H1 (cell line): ENCODE measurements at regions not wholly inside any gene's neighbourhood (a gene's known extent, or its start where the extent isn't known, plus 50 kb on each side); places are given as distances from the start of the nearest gene placed in this dataset.

Experiments
- CTCF ChIA-PET: fragments of 300-600 bp; sonication (Branson Sonifier 250); formaldehyde crosslinking; loops from one replicate; lab custom pipeline; 2021; ENCODE audit not compliant: partially characterized antibody; lab: Charles Lee
- POLR2A ChIA-PET: fragments of 300-600 bp; sonication (Branson Sonifier 250); formaldehyde crosslinking; loops from one replicate; lab custom pipeline; 2021; ENCODE audit warnings: inconsistent platforms; ENCODE audit not compliant: partially characterized antibody; lab: Charles Lee
- DNase-seq, 2 experiments: peaks; one replicate each; pipeline versions ENCODE4 v3.0.0 to v3.0.0-alpha.2; 2010 to 2022; ENCODE audit warnings: low spot score in 2 of 2, low read depth in 1 of 2, mixed read lengths in 1 of 2
- FAIRE-seq: peaks from 2 replicates; lab custom pipeline; 2011; peaks lifted over from hg19 to GRCh38; lab: Jason Lieb, UNC
- H2AFZ ChIP-seq: 2 replicates; pipeline ENCODE4 v1.8.1; 2012; ENCODE audit warnings: low read length, inconsistent platforms
- H2AK5ac ChIP-seq: 2 replicates; pipeline ENCODE4 v1.6.1; 2013; ENCODE audit warnings: low read depth, low read length
- H2BK120ac ChIP-seq: replicated peaks from 2 replicates; pipeline ENCODE3; 2013; ENCODE audit warnings: low read depth, low read length, inconsistent platforms
- H2BK12ac ChIP-seq: 2 replicates; pipeline ENCODE4 v1.6.1; 2013; ENCODE audit warnings: low read depth, low read length
- H2BK15ac ChIP-seq: 2 replicates; pipeline ENCODE4 v1.6.1; 2013; ENCODE audit warnings: low read length
- H2BK20ac ChIP-seq: 2 replicates; pipeline ENCODE4 v1.6.1; 2013; ENCODE audit warnings: low read length
- H2BK5ac ChIP-seq: 2 replicates; pipeline ENCODE4 v1.6.1; 2013; ENCODE audit warnings: low read depth, low read length
- H3K14ac ChIP-seq: 2 replicates; pipeline ENCODE4 v1.6.1; 2013; ENCODE audit warnings: inconsistent platforms; ENCODE audit not compliant: insufficient read length
- H3K18ac ChIP-seq: 2 replicates; pipeline ENCODE4 v1.6.1; 2013; ENCODE audit warnings: low read length; ENCODE audit errors: extremely low read depth
- H3K23ac ChIP-seq: 2 replicates; pipeline ENCODE4 v1.6.1; 2013; ENCODE audit warnings: inconsistent platforms; ENCODE audit not compliant: insufficient read length
- H3K23me2 ChIP-seq: 2 replicates; pipeline ENCODE4 v1.6.1; 2013; ENCODE audit warnings: low read depth, low read length
- H3K27ac ChIP-seq: 2 replicates; pipeline ENCODE4 v1.6.1; 2011; ENCODE audit warnings: low read depth, low read length, inconsistent platforms
- H3K27me3 ChIP-seq, 4 experiments: replicated peaks in 1 of 4; 1 replicate in 1 of 4; 2 replicates in 3 of 4; pipeline versions ENCODE4 v1.6.1 to v1.8.1; 2011 to 2013; ENCODE audit warnings: low read length in 3 of 4, mild to moderate bottlenecking in 3 of 4, inconsistent platforms in 2 of 4, mixed read lengths in 2 of 4, moderate library complexity in 1 of 4; ENCODE audit not compliant: control insufficient read depth in 3 of 4, insufficient read depth in 3 of 4; ENCODE audit errors: extremely low read depth in 1 of 4
- H3K36me3 ChIP-seq, 4 experiments: 2 replicates each; pipeline versions ENCODE4 v1.6.1 to v1.8.1; 2011 to 2013; ENCODE audit warnings: mild to moderate bottlenecking in 4 of 4, low read length in 3 of 4, moderate library complexity in 2 of 4, control low read depth in 1 of 4, inconsistent platforms in 1 of 4; ENCODE audit not compliant: insufficient read depth in 4 of 4, control insufficient read depth in 2 of 4
- H3K4ac ChIP-seq: replicated peaks from 2 replicates; pipeline ENCODE3; 2013; ENCODE audit warnings: low read length, low read depth, mixed read lengths, inconsistent platforms; ENCODE audit not compliant: insufficient read length
- H3K4me1 ChIP-seq, 4 experiments: replicated peaks in 1 of 4; 1 replicate in 1 of 4; 2 replicates in 3 of 4; pipeline versions ENCODE4 v1.6.1 to v1.8.1; 2011 to 2013; ENCODE audit warnings: low read length in 3 of 4, inconsistent platforms in 2 of 4, mixed read lengths in 1 of 4; ENCODE audit not compliant: insufficient read depth in 4 of 4, control insufficient read depth in 3 of 4
- H3K4me2 ChIP-seq, 2 experiments: 2 replicates each; pipeline versions ENCODE4 v1.6.1 to v1.8.1; 2011 to 2013; ENCODE audit warnings: low read depth in 2 of 2, low read length in 2 of 2, control low read depth in 1 of 2, inconsistent platforms in 1 of 2, mild to moderate bottlenecking in 1 of 2; ENCODE audit not compliant: insufficient read depth in 1 of 2
- H3K4me3 ChIP-seq, 4 experiments: fragments of 200-600, 300-600 bp in 1 of 4; sonication (generic), shearing (Covaris generic), sonication (Bioruptor Twin) in 1 of 4; 2 replicates each; pipeline versions ENCODE4 v1.5.1 to v1.8.1; 2011 to 2016; ENCODE audit warnings: low read length in 4 of 4, low read depth in 3 of 4, control low read depth in 2 of 4, inconsistent platforms in 2 of 4, mild to moderate bottlenecking in 2 of 4, mixed read lengths in 1 of 4, moderate library complexity in 1 of 4; ENCODE audit not compliant: insufficient read depth in 2 of 4; ENCODE audit errors: extremely low read depth in 1 of 4
- H3K56ac ChIP-seq: replicated peaks from 2 replicates; pipeline ENCODE3; 2013; ENCODE audit warnings: low read depth, mild to moderate bottlenecking, mixed read lengths, low read length, inconsistent platforms; ENCODE audit not compliant: insufficient read length
- H3K79me1 ChIP-seq: 2 replicates; pipeline ENCODE4 v1.6.1; 2013; ENCODE audit warnings: low read depth, low read length, control low read depth
- H3K79me2 ChIP-seq, 2 experiments: 2 replicates each; pipeline versions ENCODE4 v1.6.1 to v1.8.1; 2012 to 2013; ENCODE audit warnings: low read length in 2 of 2, mild to moderate bottlenecking in 2 of 2, inconsistent platforms in 1 of 2; ENCODE audit not compliant: insufficient read depth in 2 of 2, control insufficient read depth in 1 of 2
- H3K9ac ChIP-seq, 4 experiments: replicated peaks in 1 of 4; 1 replicate in 1 of 4; 2 replicates in 3 of 4; pipeline versions ENCODE4 v1.6.1 to v1.8.1; 2011 to 2013; ENCODE audit warnings: low read depth in 3 of 4, low read length in 3 of 4, control low read depth in 2 of 4, mild to moderate bottlenecking in 2 of 4, moderate library complexity in 2 of 4, inconsistent platforms in 1 of 4; ENCODE audit errors: extremely low read depth in 1 of 4
- H3K9me3 ChIP-seq, 2 experiments: 2 replicates each; pipeline versions ENCODE4 v1.6.1 to v1.8.1; 2012 to 2013; ENCODE audit warnings: mild to moderate bottlenecking in 2 of 2, moderate library complexity in 2 of 2, control low read depth in 1 of 2, inconsistent platforms in 1 of 2, low read depth in 1 of 2, low read length in 1 of 2, mixed read lengths in 1 of 2; ENCODE audit not compliant: insufficient read depth in 2 of 2
- H4K20me1 ChIP-seq, 2 experiments: replicated peaks in 1 of 2; 2 replicates each; pipeline versions ENCODE3 to v1.8.1; 2011 to 2013; ENCODE audit warnings: inconsistent platforms in 2 of 2, low read length in 2 of 2, mild to moderate bottlenecking in 1 of 2; ENCODE audit not compliant: insufficient read depth in 2 of 2, control insufficient read depth in 1 of 2
- H4K5ac ChIP-seq: 2 replicates; pipeline ENCODE4 v1.6.1; 2013; ENCODE audit warnings: low read length, low read depth, mixed read lengths, inconsistent platforms; ENCODE audit not compliant: insufficient read length
- H4K8ac ChIP-seq: 2 replicates; pipeline ENCODE4 v1.8.0; 2013; ENCODE audit warnings: mild to moderate bottlenecking, moderate library complexity, low read length, inconsistent platforms; ENCODE audit not compliant: insufficient read depth; ENCODE audit errors: extremely low read depth
- H4K91ac ChIP-seq: replicated peaks from 2 replicates; pipeline ENCODE3; 2013; ENCODE audit warnings: low read length, mixed read lengths, inconsistent platforms; ENCODE audit not compliant: insufficient read length
- BCL11A ChIP-seq, 2 experiments: IDR thresholded peaks; one replicate each; pipeline ENCODE4 v1.6.1; 2011; ENCODE audit warnings: low read depth in 2 of 2, low read length in 2 of 2, mild to moderate bottlenecking in 2 of 2
- CHD1 ChIP-seq: IDR thresholded peaks from 2 replicates; pipeline ENCODE4 v1.6.1; 2012; ENCODE audit warnings: low read depth, low read length, improper control_type of control experiment
- EP300 ChIP-seq, 2 experiments: IDR thresholded peaks; 1 replicate in 1 of 2; 2 replicates in 1 of 2; pipeline ENCODE4 v1.6.1; 2011 to 2012; ENCODE audit warnings: low read depth in 2 of 2, low read length in 2 of 2, mild to moderate bottlenecking in 2 of 2, borderline replicate concordance in 1 of 2, inconsistent platforms in 1 of 2, moderate library complexity in 1 of 2
- FOSL1 ChIP-seq: IDR thresholded peaks from 2 replicates; pipeline ENCODE4 v1.6.1; 2011; ENCODE audit warnings: mild to moderate bottlenecking, low read depth, low read length, moderate library complexity; ENCODE audit not compliant: insufficient read depth
- KDM5A ChIP-seq: fragments of 200-600 bp; IDR thresholded peaks from 2 replicates; pipeline ENCODE4 v1.7.1; 2012; ENCODE audit warnings: mild to moderate bottlenecking, low read length, inconsistent platforms, mixed read lengths
- NRF1 ChIP-seq: IDR thresholded peaks from 2 replicates; pipeline ENCODE4 v1.6.1; 2011; ENCODE audit warnings: mild to moderate bottlenecking, low read depth, low read length, improper control_type of control experiment
- PHF8 ChIP-seq: fragments of 200-600 bp; sonication (generic); conservative IDR thresholded peaks from 2 replicates; pipeline ENCODE4 v1.7.1; 2012; ENCODE audit warnings: low read depth, mild to moderate bottlenecking, inconsistent platforms, low read length, moderate library complexity
- POLR2A ChIP-seq, 2 experiments: IDR thresholded peaks; 1 replicate in 1 of 2; 2 replicates in 1 of 2; pipeline ENCODE4 v1.6.1; 2011; ENCODE audit warnings: low read depth in 2 of 2, low read length in 2 of 2, mild to moderate bottlenecking in 2 of 2; ENCODE audit errors: control extremely low read depth in 1 of 2
- RXRA ChIP-seq: IDR thresholded peaks from 2 replicates; pipeline ENCODE4 v1.6.1; 2011; ENCODE audit warnings: low read depth, mild to moderate bottlenecking, low read length, moderate library complexity; ENCODE audit not compliant: insufficient read depth
- SIN3A ChIP-seq, 2 experiments: IDR thresholded peaks in 1 of 2; conservative IDR thresholded peaks in 1 of 2; 2 replicates each; pipeline ENCODE4 v1.6.1; 2011 to 2012; ENCODE audit warnings: low read length in 2 of 2, improper control_type of control experiment in 1 of 2, low read depth in 1 of 2, mild to moderate bottlenecking in 1 of 2
- SP4 ChIP-seq: IDR thresholded peaks from 2 replicates; pipeline ENCODE4 v1.6.1; 2012; ENCODE audit warnings: low read length, inconsistent platforms
- USF2 ChIP-seq: IDR thresholded peaks from 2 replicates; pipeline ENCODE4 v1.6.1; 2011; ENCODE audit warnings: low read length, improper control_type of control experiment
- YY1 ChIP-seq: IDR thresholded peaks from 2 replicates; pipeline ENCODE4 v1.6.1; 2011; ENCODE audit warnings: low read depth, mild to moderate bottlenecking, low read length
- WGBS, 2 experiments: shearing (Covaris generic) in 1 of 2; methylation state at CpG; one replicate each; pipeline versions ENCODE4 v1.1.6 to v1.1.7; 2013 to 2015; ENCODE audit warnings: low lambda C conversion rate in 2 of 2, mixed read lengths in 2 of 2, inconsistent platforms in 1 of 2, low coverage in 1 of 2, missing lambda C conversion rate in 1 of 2; ENCODE audit not compliant: insufficient replicate concordance in 2 of 2, insufficient coverage in 1 of 2, insufficient read length in 1 of 2; ENCODE audit errors: extremely low coverage in 1 of 2, missing lambda C conversion rate in 1 of 2; 5-methylcytosine and 5-hydroxymethylcytosine counted together

- 96% methylated on average over 2 of the region's 3 CpGs; no CpG with 5 or more reads in 1 of the 2 experiments for WGBS, 2 experiments
- Histone ChIP-seq H2AK5ac (no peak overlapping the region), H3K79me2 (no peaks in the 10 kb centered on the region), H4K91ac (no peak overlapping the region), H4K20me1 (no peaks in the 10 kb centered on the region), H3K18ac (no peak overlapping the region), H4K8ac (no peak overlapping the region), H3K4ac (no peak overlapping the region), H3K36me3 (no peaks in the 10 kb centered on the region), H3K27me3 (no peaks in the 10 kb centered on the region), H2AFZ (no peak overlapping the region), H3K9me3 (peaks cover 0 to 4% of the 10 kb centered on the region in 2 experiments; a peak in 3 of 4 replicates), H2BK120ac (no peak overlapping the region), H2BK15ac (no peak overlapping the region), H3K4me3 (no peak overlapping the region), H2BK5ac (no peak overlapping the region), H3K56ac (no peak overlapping the region), H3K23ac (no peak overlapping the region), H3K9ac (no peak overlapping the region), H4K5ac (no peak overlapping the region), H3K23me2 (no peaks in the 10 kb centered on the region), H3K14ac (no peak overlapping the region), H3K79me1 (no peaks in the 10 kb centered on the region), H3K4me1 (peaks cover 0 to 4% (median 0%) of the 10 kb centered on the region in 4 experiments; a peak in 2 of 7 replicates), H2BK12ac (no peak overlapping the region), H3K4me2 (no peak overlapping the region), H2BK20ac (no peak overlapping the region), H3K27ac (peak overlapping the region; percentile 36; the same call in 1 of the 2 replicates)
- DNase-seq = no peak
- ChIA-PET CTCF (interaction anchor here (1.7 kb wide), 1 partner anchor 8 kb away, joined by 4 read pairs; no protein-coding TSS in a partner anchor), POLR2A (no interaction called here)
- FAIRE-seq = no peak
- TF ChIP-seq BCL11A (IDR thresholded peaks at IDR 0.05; ENCODE audit: low read depth in 2 of 2, low read length in 2 of 2) (no peak), FOSL1 (no peak), YY1 (no peak), EP300 (IDR thresholded peaks at IDR 0.05; ENCODE audit: borderline replicate concordance in 1 of 2, low read depth in 2 of 2, low read length in 2 of 2) (no peak), SP4 (no peak), CHD1 (no peak), USF2 (no peak), RXRA (no peak), POLR2A (IDR thresholded peaks at IDR 0.05; ENCODE audit: control extremely low read depth in 1 of 2, low read depth in 2 of 2, low read length in 2 of 2) (no peak), KDM5A (no peak), SIN3A (conservative IDR thresholded peaks at IDR 0.05 in 1 of 2, IDR thresholded peaks at IDR 0.05 in 1 of 2; ENCODE audit: low read depth in 1 of 2, low read length in 2 of 2) (no peak), NRF1 (no peak), PHF8 (no peak)
These were observed 344.2 kb upstream of the MGMT start for GRCh38 chr10:129122846-129123245.
